ENCODE measurements at regions not wholly inside any gene's neighbourhood (a gene's known extent, or its start where the extent isn't known, plus 50 kb on each side); places are given as distances from the start of the nearest gene placed in this dataset.

GRCh38 chr7:155981703-155982102 lies 169.4 kb upstream of the SHH start:
- TF ChIP-seq CTCF (IDR thresholded peaks at IDR 0.05; ENCODE audit: control insufficient read depth, extremely low read depth, insufficient read depth): no peak
- H3K4me3 ChIP-seq (ENCODE audit: low read depth, low read length): no peak overlapping the region
- DNase-seq (ENCODE audit: low read depth): no peak

GRCh38 chr7:155980841-155981240 lies 168.6 kb upstream of the SHH start:
- H3K4me3 ChIP-seq (ENCODE audit: low read depth, low read length): no peak overlapping the region
- no peak for DNase-seq (ENCODE audit: low read depth)
- no peak for TF ChIP-seq CTCF (IDR thresholded peaks at IDR 0.05; ENCODE audit: control insufficient read depth, extremely low read depth, insufficient read depth)

GRCh38 chr7:155979994-155980393 lies 167.7 kb upstream of the SHH start:
- H3K4me3 ChIP-seq (ENCODE audit: low read depth, low read length): no peak overlapping the region
- TF ChIP-seq CTCF (IDR thresholded peaks at IDR 0.05; ENCODE audit: control insufficient read depth, extremely low read depth, insufficient read depth): no peak
- DNase-seq (ENCODE audit: low read depth): no peak

- DNase-seq (ENCODE audit: low read depth): no peak
- no peak for TF ChIP-seq CTCF (IDR thresholded peaks at IDR 0.05; ENCODE audit: control insufficient read depth, extremely low read depth, insufficient read depth)
- no peak overlapping the region for H3K4me3 ChIP-seq (ENCODE audit: low read depth, low read length)
These were observed 167.3 kb upstream of the SHH start for GRCh38 chr7:155979566-155979965.

- DNase-seq (ENCODE audit: low read depth): no peak
- no peak for TF ChIP-seq CTCF (IDR thresholded peaks at IDR 0.05; ENCODE audit: control insufficient read depth, extremely low read depth, insufficient read depth)
- no peak overlapping the region for H3K4me3 ChIP-seq (ENCODE audit: low read depth, low read length)
These were observed 163.2 kb upstream of the SHH start for GRCh38 chr7:155975490-155975889.

GRCh38 chr7:155974186-155974897 lies 162.1 kb upstream of the SHH start:
- TF ChIP-seq CTCF (IDR thresholded peaks at IDR 0.05; ENCODE audit: control insufficient read depth, extremely low read depth, insufficient read depth): no peak
- no peak overlapping the region for H3K4me3 ChIP-seq (ENCODE audit: low read depth, low read length)
- no peak for DNase-seq (ENCODE audit: low read depth)

- TF ChIP-seq CTCF (IDR thresholded peaks at IDR 0.05; ENCODE audit: control insufficient read depth, extremely low read depth, insufficient read depth): no peak
- no peak overlapping the region for H3K4me3 ChIP-seq (ENCODE audit: low read depth, low read length)
- no peak for DNase-seq (ENCODE audit: low read depth)
These were observed 161.3 kb upstream of the SHH start for GRCh38 chr7:155973451-155973997.

Measured in LNCaP clone FGC (cell line).